ENCODE measurements at regions not wholly inside any gene's neighbourhood (a gene's known extent, or its start where the extent isn't known, plus 50 kb on each side); places are given as distances from the start of the nearest gene placed in this dataset.

- peaks cover 21% of the 10 kb centered on the region for H3K4me1 Mint-ChIP-seq
- no peak overlapping the region for H3K27ac Mint-ChIP-seq
- no peaks in the 10 kb centered on the region for H3K9me3 Mint-ChIP-seq
- no peaks in the 10 kb centered on the region for H3K36me3 Mint-ChIP-seq (ENCODE audit: low read depth)
- no peak overlapping the region for H3K4me3 Mint-ChIP-seq
- peaks cover 51% of the 10 kb centered on the region for H3K27me3 Mint-ChIP-seq (ENCODE audit: low read depth, poor library complexity)
- no peak for DNase-seq
- TF ChIP-seq CTCF (IDR thresholded peaks at IDR 0.05) = no peak
Measured at GRCh38 chr18:47500930-47501329, 249.5 kb upstream of the SKOR2 start.

- no peak overlapping the region for H3K4me3 Mint-ChIP-seq
- no peak overlapping the region for H3K27ac Mint-ChIP-seq
- peaks cover 43% of the 10 kb centered on the region for H3K27me3 Mint-ChIP-seq (ENCODE audit: low read depth, poor library complexity)
- no peaks in the 10 kb centered on the region for H3K4me1 Mint-ChIP-seq
- no peaks in the 10 kb centered on the region for H3K36me3 Mint-ChIP-seq (ENCODE audit: low read depth)
- H3K9me3 Mint-ChIP-seq = peaks cover 7% of the 10 kb centered on the region
- no peak for DNase-seq
- TF ChIP-seq CTCF (IDR thresholded peaks at IDR 0.05) = no peak
Measured at GRCh38 chr18:47492691-47493090, 241.2 kb upstream of the SKOR2 start.

- Mint-ChIP-seq H3K27ac (no peak overlapping the region), H3K27me3 (ENCODE audit: low read depth, poor library complexity) (peaks cover 45% of the 10 kb centered on the region), H3K9me3 (peaks cover 7% of the 10 kb centered on the region), H3K4me3 (no peak overlapping the region), H3K4me1 (no peaks in the 10 kb centered on the region), H3K36me3 (ENCODE audit: low read depth) (no peaks in the 10 kb centered on the region)
- no peak for DNase-seq
- TF ChIP-seq CTCF (IDR thresholded peaks at IDR 0.05) = no peak
Measured at GRCh38 chr18:47490882-47491281, 239.4 kb upstream of the SKOR2 start.

GRCh38 chr18:47485221-47485797 lies 233.8 kb upstream of the SKOR2 start:
- no peak overlapping the region for H3K27ac Mint-ChIP-seq
- H3K4me1 Mint-ChIP-seq = peaks cover 7% of the 10 kb centered on the region
- no peak overlapping the region for H3K4me3 Mint-ChIP-seq
- H3K9me3 Mint-ChIP-seq = peaks cover 7% of the 10 kb centered on the region
- H3K36me3 Mint-ChIP-seq (ENCODE audit: low read depth) = no peaks in the 10 kb centered on the region
- DNase-seq = no peak
- H3K27me3 Mint-ChIP-seq (ENCODE audit: low read depth, poor library complexity) = peaks cover 35% of the 10 kb centered on the region
- no peak for TF ChIP-seq CTCF (IDR thresholded peaks at IDR 0.05)

- no peak overlapping the region for H3K4me3 Mint-ChIP-seq
- DNase-seq = no peak
- H3K36me3 Mint-ChIP-seq (ENCODE audit: low read depth) = no peaks in the 10 kb centered on the region
- H3K9me3 Mint-ChIP-seq = peaks cover 7% of the 10 kb centered on the region
- H3K27ac Mint-ChIP-seq = no peak overlapping the region
- H3K27me3 Mint-ChIP-seq (ENCODE audit: low read depth, poor library complexity) = peaks cover 31% of the 10 kb centered on the region
- no peak for TF ChIP-seq CTCF (IDR thresholded peaks at IDR 0.05)
- peaks cover 7% of the 10 kb centered on the region for H3K4me1 Mint-ChIP-seq
Measured at GRCh38 chr18:47484068-47484467, 232.6 kb upstream of the SKOR2 start.

GRCh38 chr18:47480166-47480565 lies 228.7 kb upstream of the SKOR2 start:
- Mint-ChIP-seq H3K9me3 (no peaks in the 10 kb centered on the region), H3K27ac (no peak overlapping the region), H3K36me3 (ENCODE audit: low read depth) (no peaks in the 10 kb centered on the region), H3K4me1 (peaks cover 7% of the 10 kb centered on the region), H3K27me3 (ENCODE audit: low read depth, poor library complexity) (peaks cover 37% of the 10 kb centered on the region), H3K4me3 (no peak overlapping the region)
- no peak for TF ChIP-seq CTCF (IDR thresholded peaks at IDR 0.05)
- no peak for DNase-seq
